ENCODE measurements at regions not wholly inside any gene's neighbourhood (a gene's known extent, or its start where the extent isn't known, plus 50 kb on each side); places are given as distances from the start of the nearest gene placed in this dataset.

DNA sequence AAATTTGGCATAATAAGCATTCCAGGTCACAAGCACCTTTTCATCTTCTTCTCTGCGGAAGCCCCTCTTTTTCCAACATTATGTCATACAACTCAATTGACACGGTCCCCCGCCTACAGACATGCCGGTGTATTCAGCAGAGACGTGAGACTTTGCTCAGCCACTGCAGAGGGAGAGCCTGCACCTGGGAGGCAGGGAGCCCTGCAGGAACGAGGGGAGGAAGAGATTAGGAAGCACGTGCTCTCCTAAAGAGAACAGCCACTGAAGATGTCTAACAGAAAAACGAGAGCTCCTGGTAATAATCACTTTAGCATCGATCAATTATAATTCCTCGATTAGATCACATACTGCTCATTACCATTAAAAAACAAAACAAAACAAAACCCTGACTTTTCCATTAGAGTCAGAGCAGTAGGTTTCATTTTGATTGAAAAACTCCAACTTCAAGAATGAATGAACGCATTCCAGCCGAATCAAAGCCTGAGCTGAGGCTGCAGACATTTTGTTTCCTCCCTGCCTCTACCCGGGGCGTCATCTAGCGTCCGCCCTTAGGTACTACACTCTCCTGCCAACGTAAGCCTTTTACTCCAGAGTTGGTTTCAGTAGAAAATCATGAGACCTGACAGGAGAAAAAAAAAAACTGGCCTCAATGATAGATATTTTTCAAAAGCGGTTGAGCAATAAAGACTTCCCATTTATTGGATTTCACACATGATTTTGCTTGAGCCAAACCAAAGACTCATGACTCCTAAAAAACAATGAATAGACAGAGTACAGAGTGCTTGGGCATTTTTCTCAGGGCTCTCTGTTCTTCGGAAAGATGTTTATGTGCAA is 194.5 kb downstream of the KATNAL1 start (continued):
- TF ChIP-seq, protein P1, sequence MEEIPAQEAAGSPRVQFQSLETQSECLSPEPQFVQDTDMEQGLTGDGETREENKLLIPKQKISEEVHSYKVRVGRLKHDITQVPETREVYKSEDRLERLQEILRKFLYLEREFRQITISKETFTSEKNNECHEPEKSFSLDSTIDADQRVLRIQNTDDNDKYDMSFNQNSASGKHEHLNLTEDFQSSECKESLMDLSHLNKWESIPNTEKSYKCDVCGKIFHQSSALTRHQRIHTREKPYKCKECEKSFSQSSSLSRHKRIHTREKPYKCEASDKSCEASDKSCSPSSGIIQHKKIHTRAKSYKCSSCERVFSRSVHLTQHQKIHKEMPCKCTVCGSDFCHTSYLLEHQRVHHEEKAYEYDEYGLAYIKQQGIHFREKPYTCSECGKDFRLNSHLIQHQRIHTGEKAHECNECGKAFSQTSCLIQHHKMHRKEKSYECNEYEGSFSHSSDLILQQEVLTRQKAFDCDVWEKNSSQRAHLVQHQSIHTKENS (CRISPR knock-in tag; IDR thresholded peaks at IDR 0.05): no peak
- no peak for TF ChIP-seq RNF2 (IDR thresholded peaks at IDR 0.05)
- no peak for TF ChIP-seq PCBP1 (IDR thresholded peaks at IDR 0.05; ENCODE audit: low read depth, low read length, poor library complexity, severe bottlenecking)
- TF ChIP-seq MTA2 (IDR thresholded peaks at IDR 0.05; ENCODE audit: low read depth): no peak
- TF ChIP-seq, protein P2, sequence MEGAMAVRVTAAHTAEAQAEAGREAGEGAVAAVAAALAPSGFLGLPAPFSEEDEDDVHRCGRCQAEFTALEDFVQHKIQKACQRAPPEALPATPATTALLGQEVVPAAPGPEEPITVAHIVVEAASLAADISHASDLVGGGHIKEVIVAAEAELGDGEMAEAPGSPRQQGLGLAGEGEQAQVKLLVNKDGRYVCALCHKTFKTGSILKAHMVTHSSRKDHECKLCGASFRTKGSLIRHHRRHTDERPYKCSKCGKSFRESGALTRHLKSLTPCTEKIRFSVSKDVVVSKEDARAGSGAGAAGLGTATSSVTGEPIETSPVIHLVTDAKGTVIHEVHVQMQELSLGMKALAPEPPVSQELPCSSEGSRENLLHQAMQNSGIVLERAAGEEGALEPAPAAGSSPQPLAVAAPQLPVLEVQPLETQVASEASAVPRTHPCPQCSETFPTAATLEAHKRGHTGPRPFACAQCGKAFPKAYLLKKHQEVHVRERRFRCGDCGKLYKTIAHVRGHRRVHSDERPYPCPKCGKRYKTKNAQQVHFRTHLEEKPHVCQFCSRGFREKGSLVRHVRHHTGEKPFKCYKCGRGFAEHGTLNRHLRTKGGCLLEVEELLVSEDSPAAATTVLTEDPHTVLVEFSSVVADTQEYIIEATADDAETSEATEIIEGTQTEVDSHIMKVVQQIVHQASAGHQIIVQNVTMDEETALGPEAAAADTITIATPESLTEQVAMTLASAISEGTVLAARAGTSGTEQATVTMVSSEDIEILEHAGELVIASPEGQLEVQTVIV (CRISPR knock-in tag; IDR thresholded peaks at IDR 0.05; ENCODE audit: borderline replicate concordance): no peak
- TF ChIP-seq MAFK (IDR thresholded peaks at IDR 0.05; ENCODE audit: low read length): no peak
- TF ChIP-seq, protein P3, sequence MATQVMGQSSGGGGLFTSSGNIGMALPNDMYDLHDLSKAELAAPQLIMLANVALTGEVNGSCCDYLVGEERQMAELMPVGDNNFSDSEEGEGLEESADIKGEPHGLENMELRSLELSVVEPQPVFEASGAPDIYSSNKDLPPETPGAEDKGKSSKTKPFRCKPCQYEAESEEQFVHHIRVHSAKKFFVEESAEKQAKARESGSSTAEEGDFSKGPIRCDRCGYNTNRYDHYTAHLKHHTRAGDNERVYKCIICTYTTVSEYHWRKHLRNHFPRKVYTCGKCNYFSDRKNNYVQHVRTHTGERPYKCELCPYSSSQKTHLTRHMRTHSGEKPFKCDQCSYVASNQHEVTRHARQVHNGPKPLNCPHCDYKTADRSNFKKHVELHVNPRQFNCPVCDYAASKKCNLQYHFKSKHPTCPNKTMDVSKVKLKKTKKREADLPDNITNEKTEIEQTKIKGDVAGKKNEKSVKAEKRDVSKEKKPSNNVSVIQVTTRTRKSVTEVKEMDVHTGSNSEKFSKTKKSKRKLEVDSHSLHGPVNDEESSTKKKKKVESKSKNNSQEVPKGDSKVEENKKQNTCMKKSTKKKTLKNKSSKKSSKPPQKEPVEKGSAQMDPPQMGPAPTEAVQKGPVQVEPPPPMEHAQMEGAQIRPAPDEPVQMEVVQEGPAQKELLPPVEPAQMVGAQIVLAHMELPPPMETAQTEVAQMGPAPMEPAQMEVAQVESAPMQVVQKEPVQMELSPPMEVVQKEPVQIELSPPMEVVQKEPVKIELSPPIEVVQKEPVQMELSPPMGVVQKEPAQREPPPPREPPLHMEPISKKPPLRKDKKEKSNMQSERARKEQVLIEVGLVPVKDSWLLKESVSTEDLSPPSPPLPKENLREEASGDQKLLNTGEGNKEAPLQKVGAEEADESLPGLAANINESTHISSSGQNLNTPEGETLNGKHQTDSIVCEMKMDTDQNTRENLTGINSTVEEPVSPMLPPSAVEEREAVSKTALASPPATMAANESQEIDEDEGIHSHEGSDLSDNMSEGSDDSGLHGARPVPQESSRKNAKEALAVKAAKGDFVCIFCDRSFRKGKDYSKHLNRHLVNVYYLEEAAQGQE (IDR thresholded peaks at IDR 0.05; ENCODE audit: borderline replicate concordance): peak; percentile 33; the same call in 1 of the 2 replicates
- TF ChIP-seq, protein P3 (CRISPR knock-in tag; IDR thresholded peaks at IDR 0.05; ENCODE audit: low read depth): no peak
- TF ChIP-seq ZNF75A (CRISPR knock-in tag; IDR thresholded peaks at IDR 0.05): no peak
- TF ChIP-seq, protein P4, sequence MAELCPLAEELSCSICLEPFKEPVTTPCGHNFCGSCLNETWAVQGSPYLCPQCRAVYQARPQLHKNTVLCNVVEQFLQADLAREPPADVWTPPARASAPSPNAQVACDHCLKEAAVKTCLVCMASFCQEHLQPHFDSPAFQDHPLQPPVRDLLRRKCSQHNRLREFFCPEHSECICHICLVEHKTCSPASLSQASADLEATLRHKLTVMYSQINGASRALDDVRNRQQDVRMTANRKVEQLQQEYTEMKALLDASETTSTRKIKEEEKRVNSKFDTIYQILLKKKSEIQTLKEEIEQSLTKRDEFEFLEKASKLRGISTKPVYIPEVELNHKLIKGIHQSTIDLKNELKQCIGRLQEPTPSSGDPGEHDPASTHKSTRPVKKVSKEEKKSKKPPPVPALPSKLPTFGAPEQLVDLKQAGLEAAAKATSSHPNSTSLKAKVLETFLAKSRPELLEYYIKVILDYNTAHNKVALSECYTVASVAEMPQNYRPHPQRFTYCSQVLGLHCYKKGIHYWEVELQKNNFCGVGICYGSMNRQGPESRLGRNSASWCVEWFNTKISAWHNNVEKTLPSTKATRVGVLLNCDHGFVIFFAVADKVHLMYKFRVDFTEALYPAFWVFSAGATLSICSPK (IDR thresholded peaks at IDR 0.05; ENCODE audit: borderline replicate concordance): no peak
- TF ChIP-seq FOXP1 (CRISPR knock-in tag; IDR thresholded peaks at IDR 0.05): no peak
- TF ChIP-seq HDAC1 (IDR thresholded peaks at IDR 0.05): no peak
- TF ChIP-seq SUPT5H (IDR thresholded peaks at IDR 0.05): no peak
- TF ChIP-seq ZC3H4 (CRISPR knock-in tag; IDR thresholded peaks at IDR 0.05; ENCODE audit: borderline replicate concordance): no peak
- TF ChIP-seq ZC3H8 (IDR thresholded peaks at IDR 0.05): no peak
